HG02885 (cell line): ENCODE measurements at regions not wholly inside any gene's neighbourhood (a gene's known extent, or its start where the extent isn't known, plus 50 kb on each side); places are given as distances from the start of the nearest gene placed in this dataset.

ENCODE experiments used
- ATAC-seq: cut with Tn5 transposase; IDR thresholded peaks from one replicate; pipeline ENCODE4 v1.9.1; 2021; ENCODE audit warnings: mild to moderate bottlenecking; ENCODE audit not compliant: unreplicated experiment, poor library complexity

DNA sequence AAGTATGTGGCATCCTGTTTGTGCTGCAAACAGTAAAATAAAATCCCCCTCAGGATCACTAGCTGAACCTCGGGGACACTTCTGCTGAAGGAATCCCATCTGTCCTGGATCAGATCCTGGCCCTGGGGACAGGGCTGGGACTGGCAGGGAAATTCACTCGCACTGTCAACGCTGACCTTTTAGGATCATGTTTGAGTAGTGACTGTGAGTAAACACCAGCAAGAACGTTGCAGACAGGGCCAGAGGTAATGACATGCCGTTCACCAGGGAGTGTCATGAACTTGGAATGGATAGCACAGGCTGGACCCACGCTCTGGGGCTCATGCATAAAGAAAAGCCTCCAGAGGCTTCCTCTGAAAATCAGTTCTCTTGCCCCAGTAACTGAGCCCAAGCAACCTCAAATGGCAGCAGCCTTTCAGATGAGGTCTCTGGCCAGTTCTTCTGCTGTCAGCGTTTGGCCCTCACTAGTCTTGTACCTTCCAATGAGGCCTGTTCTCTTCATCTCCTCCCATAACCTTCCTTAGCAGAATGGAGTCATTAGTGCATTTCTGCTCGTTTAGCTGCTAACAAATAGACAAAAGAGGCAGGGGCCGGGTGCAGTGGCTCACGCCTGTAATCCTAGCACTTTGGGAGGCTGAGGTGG is 51.0 kb upstream of the BARX2 start:
- no peak for ATAC-seq

DNA sequence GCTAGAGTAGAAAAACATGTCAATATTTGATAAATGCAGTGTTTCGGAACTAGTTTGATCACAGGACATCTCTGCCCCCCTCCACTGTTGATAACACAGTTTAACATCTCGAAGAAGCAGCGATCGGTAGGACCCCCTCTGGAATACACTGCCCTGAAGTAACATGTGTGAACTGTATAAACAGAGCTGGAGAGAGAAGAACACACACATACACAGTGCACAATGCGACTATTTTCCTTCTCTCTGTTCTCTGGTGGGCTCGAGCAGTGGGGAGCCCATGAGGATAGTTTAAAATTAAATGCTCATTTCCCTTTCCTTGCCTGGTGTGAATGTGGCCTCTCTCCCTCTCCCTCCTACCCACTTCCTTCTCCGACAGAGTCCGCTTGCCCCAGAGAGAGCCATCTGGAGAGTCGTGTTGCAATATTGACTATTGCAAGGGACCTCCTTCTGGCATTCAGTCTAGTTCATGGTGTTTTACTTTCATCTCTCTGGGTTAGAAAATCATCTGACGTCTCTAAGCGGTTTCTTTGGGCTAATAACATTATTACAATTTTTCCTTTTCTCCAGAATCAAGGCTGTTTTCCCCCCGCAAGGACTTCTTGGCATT is 51.6 kb upstream of the BARX2 start:
- ATAC-seq: no peak

DNA sequence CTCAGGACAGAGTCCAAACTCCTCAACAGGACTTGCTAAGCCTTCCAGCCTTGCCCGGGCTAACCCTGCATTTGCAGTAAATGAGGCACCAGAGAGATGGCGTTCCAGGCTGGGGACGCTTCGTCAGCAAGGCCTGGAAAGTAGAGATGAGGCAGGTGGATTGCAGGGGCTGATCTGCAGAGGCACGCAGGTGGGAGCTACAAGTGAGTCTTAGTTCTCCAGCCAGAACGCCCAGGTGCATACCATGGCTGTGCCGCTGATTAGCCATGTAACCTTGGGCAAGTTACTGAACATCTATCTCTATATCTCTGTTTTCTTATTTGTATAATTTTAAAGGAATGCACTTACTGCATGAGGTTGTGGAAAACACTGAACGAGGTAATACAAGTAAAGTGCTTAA is 52.7 kb upstream of the BARX2 start:
- ATAC-seq: no peak

DNA sequence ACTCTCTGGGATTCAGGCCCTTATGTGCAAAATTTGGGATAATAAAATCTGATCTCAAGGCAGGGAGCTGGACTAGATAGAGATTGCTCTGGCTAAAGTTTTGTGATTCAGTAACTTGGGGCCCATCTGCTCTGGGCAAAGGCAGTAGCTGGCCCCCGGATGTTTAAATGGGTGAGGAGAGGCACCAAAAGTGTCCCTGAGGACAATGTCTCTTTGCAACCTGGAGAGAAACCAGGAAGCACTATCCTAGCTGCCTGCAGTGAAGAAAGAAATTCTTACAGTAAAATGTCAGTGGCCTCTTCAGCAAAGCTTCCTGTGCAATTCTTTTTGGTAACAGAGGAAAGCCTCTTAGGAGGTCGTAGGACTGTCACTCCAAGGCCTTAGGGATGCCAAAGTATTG is 54.6 kb upstream of the BARX2 start:
- no peak for ATAC-seq

DNA sequence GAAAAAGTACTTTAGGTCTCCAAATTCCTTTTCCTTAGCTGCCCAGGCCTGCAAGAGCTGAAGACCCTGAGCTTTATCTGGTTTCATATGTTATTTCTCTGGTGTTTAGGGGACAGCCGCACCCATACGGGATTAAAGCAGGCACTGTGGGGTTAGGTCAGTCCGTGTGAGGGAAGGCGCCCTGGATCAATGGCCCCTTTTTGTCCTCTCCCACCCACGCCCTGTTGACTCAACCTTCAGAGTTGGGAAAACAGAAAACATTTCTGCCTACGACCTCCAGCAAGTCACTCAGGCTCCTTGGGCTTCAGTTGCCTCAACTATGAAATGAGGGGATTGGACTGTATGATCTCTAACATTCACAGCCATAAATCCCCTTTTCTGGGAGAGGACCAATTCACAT is 55.2 kb upstream of the BARX2 start:
- ATAC-seq: no peak

DNA sequence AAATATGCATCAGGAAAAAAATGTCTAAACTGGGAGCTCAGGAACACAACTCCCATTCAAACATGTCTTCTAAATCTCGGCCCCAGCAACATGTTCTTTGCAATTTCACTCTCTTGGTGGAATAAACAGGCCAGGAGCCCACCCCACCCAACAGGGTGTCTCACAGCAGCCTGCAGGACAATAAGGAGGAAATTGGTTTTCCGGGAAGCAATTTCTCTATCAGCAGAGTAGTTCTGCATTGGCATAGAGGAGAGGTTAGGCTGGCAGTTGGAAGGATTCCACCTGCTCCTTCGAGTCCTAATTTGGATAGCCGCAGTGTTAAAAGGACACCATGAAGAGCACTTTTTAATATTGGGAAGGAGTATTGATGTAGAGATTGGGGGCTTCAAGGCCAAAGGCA is 55.9 kb upstream of the BARX2 start:
- ATAC-seq: no peak

DNA sequence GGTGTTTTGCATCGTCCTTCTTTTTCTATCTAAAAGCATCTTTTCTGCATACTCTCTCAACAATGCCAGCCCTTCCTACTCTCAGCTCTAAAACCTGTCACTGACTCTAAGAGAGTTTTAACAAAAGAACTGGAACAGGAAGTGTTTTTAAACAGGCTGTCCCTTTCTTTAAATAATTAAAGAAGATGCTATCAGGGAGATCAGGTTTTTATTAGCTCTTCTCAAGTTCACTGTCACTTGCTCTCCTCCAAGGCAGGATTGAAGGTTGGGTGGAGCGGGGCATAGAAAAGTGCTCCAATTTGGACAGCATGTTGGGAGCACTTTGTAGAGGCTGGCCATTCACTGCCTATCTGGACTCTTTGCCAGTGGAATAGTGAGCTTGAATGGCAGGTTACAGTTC is 56.4 kb upstream of the BARX2 start:
- ATAC-seq: no peak

DNA sequence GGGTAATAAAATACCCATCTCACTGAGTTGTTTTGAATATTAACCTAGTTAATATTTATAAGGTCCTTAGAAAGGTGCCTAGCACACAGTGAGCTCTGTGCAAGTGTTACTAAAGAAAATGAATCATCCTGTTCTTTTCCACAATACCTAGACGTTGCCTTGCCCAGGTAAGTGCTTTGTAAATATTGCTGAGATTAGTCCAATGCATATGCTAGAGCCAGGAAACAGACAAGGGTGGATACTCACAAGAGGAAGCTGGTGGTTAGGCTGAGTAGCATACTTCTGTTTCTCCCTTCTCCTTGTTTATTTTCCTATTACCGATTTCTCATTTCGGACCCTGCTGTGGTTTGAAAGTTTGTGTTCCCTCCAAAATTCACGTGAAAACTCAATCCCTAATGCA is 58.1 kb upstream of the BARX2 start:
- ATAC-seq: no peak

DNA sequence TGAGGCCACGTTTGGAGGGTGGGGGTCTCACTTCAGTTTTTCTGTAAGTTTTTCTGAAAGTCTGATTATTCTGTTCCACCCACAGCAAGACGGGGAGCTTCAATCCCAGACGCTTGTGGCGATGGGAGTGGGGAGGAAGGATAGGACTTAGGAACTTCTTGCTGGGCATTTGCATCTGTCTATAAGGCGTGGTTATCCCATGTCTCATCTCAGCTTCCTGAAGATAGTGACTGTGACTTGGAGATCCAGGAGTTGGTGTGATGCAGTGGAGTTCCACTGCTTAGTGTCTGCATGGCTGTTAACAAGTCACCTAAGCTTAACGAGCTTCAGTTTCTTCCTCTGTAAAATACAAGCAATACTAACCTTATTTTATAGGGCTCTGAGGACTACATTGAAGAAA is 58.9 kb upstream of the BARX2 start:
- ATAC-seq: no peak

DNA sequence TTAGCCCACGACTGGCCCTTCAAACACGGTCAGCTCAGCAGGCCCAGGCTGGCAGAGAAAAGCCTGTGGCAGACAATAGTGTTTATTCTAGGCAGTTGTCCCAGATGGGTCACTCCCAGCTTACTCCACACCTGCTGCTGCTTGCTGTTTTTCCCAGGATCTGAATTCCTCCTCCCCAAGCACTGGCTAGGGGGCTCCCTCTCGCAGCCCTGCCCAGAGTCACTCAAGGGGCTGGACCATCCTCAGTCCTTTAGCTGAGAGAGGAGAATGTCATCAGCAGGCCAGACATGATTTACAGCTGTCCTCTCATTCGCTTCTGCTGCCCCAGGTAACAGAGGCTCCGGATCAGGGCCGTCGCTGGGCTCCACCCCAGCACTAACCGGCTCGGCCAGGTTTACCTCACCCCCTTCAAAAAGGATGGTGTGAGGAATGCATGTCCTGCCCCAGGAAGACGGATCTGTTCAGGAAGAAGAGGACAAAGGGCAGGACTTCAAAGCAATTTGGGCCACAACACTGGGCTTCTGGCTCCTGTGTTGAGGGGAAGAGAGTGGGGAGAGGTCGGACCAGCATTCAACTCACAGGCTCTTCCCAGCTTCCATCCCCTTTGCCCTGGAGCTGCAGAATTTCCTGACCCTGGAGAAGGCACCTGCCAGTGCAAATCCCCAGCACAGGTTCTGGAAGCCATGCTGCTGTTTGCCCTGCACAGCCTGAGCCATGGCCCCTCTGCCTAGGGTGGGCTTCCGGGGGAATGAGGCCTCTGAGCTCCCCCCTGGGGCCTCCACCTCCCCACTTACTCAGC is 59.7 kb upstream of the BARX2 start:
- no peak for ATAC-seq

DNA sequence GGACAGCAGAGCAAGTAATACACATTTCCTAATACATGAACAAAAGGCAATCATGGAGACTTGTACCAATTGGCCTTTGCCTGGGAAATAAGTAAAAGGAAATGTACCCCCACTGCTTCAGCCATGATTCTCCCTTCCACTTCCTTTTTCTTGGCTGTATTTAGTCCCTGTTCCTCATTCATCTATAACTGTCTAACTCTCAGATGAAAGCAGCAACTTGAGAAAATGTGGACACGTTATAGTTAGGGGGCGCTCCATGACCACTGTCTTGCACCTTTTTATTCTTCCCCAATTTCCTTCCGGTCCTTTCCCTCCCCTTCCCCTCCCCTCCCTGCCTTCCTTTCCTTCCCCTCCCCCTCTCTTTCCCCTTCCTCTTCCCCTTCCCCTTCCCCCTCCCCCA is 61.3 kb upstream of the BARX2 start:
- no peak for ATAC-seq

DNA sequence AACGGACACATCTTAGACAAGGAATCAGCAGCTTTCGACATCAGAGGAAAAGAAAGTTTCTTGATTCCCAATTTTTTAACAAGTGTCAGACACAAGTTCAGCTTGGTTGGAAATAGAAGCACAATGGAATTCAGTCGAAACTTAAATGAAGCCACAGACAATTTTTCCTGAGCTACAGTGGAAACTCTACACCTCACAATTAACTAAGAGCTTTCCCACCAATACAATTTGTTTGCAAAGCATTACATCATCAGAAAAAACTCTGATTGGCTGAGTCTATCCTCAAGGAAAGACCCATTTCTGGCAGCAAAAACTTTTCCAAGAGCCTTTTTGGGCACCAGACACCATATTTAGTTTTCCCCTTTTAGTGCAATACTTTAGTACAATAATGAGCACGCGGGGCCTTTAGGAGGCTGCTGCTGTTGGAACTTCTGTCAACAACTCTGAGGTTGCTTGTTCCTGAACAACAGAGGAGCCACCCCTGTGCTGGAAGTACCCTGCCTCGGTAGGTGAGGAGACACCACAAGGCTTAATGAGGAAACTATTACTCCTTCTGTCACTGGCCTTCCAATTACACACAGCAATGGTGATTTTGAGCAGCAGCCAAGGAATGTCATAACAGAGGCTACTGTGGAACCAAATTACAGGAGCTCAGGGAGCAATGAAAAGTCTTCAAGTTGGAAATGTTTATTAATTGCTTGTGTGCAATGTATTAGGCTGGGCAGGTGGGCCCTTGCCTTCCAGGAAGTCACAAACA is 61.9 kb upstream of the BARX2 start:
- ATAC-seq: no peak

DNA sequence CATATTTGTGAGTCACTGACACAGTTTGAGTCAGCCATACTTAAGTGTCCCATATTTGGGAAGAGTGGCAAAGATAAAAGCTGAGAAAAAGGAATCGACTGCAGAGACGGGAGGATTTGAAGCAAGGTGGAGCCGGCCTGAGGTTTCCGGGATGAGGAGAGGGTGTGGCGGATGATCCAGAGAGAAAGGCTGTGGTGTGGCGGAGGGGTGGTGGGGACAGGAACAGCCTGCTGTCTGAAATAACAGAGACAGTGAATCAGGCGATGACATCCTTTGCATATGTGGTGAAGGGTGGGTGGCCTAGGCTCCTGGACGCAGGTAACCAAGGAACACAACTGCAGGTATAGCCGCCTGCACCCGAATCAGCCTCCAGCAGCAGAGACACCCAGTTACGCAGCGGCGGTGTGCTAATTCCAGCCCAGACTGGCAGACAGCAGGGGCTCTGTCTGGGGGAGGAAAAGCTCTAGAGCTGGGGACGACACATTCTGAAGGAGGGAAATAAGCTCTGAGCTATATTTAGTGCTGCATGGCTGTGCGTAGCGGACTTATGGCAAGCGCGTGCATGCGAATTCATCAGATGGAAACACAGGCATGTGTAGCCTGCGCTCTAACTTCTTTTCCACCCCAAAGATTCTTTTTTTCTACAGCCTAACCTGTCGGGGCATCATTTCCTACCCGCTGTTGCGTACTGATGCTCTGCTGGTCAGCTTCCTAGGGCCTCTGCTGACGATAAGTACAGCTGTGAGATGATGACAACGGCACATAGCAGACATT is 62.7 kb upstream of the BARX2 start:
- ATAC-seq: no peak

DNA sequence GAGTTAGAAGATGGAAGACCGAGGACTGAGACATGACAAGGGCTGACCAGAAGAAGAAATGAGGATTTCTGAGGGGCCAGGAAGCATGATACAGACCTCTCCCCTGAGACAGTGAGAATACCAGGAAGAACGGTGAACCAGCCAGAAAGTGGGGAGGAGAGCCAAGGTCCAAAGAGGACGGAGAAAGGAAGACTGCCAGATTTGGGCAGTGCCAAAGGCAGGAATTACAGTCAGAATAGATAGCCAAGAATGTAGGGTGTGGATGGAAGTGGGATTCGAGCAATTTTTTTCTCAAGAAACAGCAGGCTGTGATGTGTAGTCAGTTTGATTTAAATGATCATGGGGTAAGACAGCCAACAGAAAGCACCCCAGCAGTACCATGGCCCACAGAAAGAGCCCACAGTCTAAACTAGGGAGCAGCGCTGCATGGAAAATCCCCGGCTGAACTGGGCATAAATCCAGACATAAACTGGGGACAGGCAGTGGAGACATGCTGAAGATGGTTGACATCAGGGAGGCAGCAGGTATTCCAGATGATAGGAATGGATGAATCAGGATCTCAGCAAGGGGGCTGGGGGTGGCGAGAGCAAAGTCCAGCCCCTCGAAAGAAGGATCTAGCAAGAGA is 67.3 kb upstream of the BARX2 start:
- no peak for ATAC-seq

DNA sequence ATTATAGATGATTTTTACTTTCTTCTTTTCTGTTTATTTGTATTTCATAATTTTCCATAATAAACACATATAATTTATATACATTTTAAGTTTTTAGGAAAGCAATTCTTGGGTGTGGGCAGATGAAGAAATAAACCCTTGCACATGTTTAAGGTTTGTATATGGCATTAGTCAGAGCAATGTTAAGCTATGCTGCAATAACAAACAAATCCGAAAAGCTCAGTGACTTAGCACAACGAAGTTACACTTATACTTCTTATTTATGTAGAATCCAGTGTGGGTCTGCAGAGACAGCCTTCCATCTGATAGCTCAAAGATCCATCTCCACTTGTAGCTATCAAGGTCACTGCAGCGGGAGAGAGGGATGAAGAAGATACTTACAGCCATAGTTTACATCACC is 68.5 kb upstream of the BARX2 start:
- ATAC-seq: no peak

DNA sequence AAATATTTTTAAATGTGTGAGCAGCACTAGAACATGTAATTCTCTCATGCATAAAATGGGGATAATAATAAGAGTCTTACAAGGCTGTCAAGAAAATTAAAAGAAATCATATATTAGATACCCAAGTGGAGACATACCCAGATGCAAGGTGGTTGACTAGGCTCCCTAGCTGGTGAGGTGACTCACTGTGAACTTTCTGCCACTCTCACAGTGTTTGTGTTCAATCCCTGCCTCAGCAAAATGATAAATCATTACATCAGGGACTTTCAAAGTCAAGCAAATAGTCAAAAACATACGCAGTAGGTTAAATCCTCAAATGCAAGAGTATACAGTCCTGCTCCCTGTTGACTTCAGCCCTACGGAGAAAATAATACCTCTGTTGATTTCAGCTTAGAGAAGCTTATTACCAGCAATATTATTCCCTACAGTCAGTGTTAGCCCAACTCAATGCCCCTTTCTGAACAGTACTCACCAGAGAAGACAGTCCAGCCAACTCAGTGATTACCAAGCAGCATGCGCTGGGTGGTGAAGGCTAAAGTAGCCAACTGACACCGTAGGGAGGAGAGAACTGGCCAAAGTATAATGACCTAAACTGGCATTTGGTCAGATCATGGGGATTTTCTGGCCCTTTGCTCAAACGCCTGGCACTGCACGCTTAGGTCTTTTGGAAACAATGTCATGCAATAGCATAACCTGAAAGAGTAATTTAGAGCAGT is 73.1 kb upstream of the BARX2 start:
- no peak for ATAC-seq

DNA sequence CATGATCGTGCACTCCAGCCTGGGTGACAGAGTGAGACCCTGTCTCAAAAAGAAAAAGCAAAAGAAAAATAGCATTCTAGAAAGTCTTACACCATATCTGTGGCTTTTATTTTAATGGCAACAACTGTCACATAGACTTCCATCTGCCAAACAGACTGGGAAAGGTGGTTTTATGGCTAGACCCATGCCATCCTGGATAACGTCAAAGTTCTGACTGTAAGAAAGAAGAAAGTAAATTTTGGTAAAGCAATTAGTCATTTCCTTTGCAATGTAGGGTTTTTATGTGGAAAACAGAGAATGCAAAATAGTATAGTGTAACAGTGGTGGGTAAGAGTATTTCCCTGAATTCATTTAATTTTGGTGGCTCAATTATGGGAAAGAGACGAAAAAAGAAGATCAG is 75.5 kb upstream of the BARX2 start:
- ATAC-seq: no peak

DNA sequence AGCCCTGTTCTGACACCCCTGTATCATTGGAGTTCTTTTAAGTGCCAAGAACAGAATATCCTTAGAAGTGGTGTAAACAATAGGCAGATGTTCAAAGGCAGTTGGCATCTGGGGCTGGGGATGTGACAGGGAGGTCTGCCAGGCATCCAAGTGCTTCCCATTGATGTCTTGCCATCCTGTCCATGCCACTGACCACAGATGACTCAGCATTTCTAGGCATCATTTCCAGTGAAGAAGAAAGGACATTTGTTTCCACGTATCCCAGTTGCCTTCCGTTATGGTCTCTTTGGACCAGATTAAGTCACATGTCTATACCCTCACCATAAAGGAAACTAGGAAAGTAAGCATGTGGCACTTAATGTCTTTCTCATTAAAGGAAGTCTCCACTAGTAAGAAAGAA is 76.7 kb upstream of the BARX2 start:
- ATAC-seq: no peak

DNA sequence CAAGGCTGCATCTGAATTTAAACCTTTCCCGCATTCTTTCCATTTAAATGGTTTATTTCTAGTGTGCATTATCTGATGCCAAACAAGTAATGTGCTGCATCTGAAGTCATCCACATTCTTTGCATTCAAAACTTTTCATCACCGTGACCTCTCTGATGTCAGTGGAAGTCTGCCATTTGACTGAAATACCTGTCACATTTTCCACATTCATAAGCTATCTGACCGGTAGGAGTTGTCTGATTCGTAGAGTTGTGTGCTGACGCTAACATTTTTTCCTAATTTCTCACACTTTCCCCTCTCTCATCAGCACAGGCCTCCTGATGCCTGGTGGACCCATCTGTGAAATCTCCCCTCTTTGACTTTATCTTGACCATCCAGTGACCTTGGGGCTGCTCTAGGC is 79.9 kb upstream of the BARX2 start:
- no peak for ATAC-seq
